Activated effector memory CD4-positive, alpha-beta T cell treated with Interleukin-2 at 50 U/mL for 16 hours (primary cell): ENCODE measurements at regions not wholly inside any gene's neighbourhood (a gene's known extent, or its start where the extent isn't known, plus 50 kb on each side); places are given as distances from the start of the nearest gene placed in this dataset.
"Not testable (repeated sequence)": the region's sequence is repeated elsewhere in the genome, so short reads cannot be mapped to it uniquely, and the experiment has no call there.

Source experiments
- DNase-seq: peaks from one replicate; pipeline ENCODE4 v3.0.0-alpha.2; 2020

DNA sequence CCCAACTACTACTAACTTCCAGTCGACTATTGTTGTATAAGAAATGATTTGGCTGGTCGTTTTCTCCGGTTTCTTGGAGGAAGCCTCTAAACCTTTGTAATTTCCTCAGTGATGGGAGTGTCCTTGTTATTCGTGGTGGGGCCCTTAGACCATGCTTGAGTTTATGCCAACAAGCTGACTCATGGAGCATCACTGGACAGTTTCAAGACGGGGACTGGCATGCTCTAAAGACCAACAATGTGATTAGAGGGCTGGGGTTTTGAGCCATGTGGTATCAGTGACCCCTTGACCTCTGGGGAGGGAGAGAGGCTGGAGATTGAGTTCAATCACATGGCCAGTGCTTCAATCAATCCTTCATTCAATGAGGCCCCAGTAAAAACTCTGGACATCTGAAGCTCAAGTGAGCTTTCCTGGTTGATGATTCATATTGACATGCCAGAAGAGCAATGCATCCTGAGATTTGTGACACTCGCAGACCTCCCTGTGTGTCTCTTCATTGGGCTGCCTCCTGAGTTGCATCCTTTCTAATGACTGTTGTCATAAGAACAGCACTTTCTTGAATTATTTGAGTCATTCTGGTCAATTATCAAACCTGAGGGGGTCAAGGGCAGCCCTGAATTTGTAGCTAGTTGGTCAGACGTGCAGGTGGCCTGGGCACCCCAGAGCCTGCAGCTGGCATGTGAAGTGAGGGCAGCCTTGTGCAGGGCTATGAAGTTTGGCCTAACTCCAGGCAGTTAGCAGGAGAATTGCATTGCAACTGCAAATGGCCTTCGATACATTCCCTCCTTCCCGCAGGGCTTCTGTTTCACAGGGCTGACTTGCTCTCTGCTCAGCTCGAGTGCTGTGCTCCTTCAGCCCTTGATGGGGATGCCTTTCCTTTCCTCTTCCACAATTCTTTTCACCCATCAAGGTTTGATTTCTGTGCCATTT is 246.5 kb downstream of the FGF9 start:
- no peak for DNase-seq

DNA sequence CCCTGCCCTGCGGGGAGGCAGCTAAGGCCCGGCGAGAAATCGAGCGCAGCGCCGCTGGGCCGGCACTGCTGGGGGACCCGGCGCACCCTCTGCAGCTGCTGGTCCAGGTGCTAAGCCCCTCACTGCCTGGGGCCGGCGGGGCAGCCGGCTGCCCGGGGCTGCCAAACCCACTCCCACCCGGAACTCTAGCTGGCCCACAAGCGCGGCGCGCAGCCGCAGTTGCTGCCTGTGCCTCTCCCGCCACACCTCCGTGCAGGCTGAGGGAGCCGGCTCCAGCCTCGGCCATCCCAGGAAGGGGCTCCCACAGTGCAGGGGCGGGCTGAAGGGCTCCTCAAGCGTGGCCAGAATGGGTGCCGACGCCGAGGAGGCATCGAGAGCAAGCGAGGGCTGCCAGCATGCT is 249.9 kb downstream of the FGF9 start:
- not testable (repeated sequence) for DNase-seq

DNA sequence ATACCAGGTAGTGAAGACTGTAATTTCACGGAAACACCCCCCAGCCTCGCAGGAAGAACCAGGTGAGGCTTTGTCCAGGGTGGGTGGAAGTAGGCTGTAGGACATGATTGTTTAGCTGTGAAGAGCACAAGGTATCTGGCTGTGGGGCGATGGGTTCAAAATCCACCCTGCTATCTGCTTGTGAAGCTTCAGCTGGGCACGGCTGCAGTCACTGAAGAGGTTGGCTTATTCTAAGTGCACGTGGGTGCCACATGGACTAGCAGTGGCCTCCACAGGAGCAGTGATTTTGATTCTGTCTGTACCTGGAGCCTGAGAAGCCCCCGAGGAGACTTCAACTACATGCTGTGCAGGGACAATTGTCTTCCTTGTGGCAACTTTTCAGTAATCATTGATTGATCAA is 254.1 kb downstream of the FGF9 start:
- DNase-seq: no peak

DNA sequence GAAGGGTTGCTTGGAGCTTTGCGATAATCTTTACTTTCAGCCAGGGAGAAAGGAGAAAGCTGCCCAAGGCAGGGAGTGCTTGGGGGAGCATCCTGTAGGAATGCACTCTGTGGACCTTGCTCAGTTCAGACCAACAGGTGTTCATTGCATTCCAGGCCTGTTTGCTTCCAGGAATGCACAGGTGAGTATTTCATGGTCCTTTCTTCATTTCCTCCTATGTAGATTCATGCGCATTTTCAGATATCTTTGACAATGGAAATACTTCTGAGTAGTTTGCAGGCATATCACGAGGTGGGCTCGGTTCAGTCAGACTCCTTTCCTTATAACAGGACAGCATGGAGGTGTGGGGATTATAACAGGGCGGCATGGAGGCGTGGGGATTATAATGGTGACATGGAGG is 254.8 kb downstream of the FGF9 start:
- DNase-seq: no peak

DNA sequence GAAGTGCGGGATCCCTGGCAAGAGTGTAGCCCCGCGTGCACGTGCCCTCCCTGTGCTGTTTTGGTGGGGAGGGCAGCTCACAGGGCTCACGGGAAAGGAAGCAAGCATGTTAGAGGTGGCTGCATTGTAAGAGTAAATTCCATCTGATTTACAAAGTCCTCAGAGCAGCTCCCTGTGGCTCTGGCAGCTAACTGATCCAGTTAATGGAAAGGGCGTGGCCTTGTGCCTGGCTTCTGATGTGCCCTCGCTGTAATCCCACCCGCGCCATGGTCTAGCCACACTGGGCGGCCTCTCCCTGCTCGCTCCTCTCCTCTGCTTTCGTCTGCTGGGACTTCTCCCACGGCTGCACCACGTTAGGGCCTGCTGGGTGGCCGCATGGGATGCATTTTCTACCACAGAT is 258.5 kb downstream of the FGF9 start:
- no peak for DNase-seq

DNA sequence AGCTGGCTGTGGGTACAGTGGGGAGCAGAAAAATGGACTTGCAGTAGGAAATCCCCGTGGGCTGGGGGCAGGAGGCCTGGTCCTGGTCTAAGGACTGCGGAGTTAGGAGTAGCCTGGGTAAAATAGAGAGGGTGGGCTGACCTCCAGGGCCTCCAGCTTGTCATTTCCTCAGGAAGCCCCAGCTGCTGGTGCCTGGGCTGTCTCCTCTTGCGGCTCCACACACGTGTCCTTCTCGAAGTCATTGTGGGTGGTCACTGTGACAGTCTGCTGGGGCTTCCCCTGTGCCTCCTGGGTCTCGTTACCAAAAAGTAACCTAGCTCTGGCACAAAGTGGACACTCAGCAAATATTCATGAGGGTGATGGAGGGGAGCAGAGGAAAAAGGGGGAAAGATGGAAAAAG is 259.7 kb downstream of the FGF9 start:
- DNase-seq: no peak

DNA sequence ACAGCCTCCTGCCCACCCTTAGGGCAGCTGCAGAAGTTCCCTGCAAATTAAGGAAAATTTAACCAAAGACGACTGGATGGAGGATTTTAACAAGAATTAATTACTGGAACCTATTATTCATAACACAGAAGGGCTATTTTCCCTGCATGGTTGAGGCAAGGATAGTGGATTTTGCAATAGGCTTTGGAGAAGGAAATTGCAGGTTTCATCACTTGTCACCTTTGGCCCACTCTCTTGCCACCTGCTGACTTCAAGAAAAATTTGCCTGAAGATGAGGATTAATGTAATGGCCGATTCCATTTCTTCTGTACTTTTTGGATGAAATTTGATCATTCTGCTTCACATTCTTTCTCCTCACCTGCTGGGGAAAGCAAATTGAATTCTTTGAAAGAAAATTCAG is 261.7 kb downstream of the FGF9 start:
- DNase-seq: no peak

DNA sequence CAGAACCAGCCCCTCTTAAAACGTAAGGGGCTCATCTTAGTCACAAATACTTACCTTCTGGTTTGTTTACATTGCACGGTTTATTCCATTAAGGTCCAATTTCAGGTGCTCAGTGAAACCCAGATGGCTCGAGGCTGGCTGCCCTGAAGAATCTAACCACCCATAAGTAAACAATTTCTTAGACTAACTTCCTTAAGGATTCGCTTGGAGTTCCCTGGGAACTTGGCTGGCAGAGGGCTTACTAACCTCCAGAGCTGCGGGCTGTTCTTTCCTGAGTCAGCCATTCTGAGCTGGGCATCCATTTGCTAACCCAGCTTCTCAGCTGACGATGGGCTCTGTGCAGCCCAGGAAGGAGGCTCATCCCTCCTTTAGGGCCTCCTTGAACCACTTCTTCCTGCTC is 262.1 kb downstream of the FGF9 start:
- DNase-seq: no peak

DNA sequence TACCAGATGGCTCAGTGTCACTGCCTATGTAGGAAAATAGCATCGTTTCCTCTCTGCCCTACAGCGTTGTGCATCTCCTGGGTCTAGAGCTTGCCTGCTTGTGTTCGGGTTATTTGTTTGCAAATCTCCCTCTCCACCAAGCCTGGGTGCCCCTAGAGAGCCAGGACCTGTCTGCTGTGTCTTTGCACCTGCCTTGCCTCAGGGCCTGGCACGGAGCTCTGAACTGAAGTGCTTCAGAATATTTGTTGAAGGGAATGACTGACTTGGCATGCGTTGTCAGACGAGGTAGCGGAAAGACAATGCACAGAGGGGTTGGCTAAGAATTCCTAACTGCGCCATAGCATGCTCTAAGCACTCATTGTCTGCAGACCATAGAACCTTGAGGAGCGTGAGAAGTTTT is 263.4 kb downstream of the FGF9 start:
- no peak for DNase-seq

DNA sequence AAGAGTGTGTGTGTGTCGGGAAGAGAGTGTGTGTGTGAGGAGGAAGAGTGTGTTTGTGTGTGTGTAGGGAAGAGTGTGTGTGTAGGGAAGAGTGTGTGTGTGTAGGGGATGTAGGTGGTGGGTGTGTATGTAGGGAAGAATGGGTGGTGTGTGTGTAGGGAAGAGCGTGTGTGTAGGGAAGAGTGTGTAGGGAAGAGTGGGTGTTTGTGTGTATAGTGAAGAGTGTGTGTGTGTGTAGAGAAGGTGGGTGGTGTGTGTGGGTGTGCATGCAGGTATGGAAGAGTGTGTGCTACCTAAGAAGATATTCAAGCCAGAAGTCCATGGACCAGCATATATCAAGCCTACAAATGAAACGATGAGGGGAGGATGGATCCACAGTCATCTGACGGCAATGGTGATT is 265.8 kb downstream of the FGF9 start:
- no peak for DNase-seq

DNA sequence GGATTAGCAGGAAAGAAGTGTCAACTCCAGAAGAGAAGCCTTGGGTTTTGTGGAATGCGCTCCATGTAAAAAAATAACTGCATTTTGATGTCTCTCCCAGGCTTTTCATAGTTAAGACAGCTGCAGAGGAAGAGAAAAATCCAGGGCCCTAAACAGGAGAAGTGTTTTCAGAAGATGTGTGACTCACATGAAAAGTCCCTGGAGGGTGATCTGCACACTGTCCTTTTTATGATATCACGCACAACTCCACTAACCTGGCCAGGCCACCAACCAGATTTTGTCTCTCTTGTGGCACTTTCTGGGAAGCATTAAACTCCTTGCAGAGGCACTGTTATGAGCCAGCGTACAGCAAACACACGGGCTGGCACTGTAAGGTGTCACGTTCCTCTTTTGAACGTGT is 267.3 kb downstream of the FGF9 start:
- DNase-seq: no peak

DNA sequence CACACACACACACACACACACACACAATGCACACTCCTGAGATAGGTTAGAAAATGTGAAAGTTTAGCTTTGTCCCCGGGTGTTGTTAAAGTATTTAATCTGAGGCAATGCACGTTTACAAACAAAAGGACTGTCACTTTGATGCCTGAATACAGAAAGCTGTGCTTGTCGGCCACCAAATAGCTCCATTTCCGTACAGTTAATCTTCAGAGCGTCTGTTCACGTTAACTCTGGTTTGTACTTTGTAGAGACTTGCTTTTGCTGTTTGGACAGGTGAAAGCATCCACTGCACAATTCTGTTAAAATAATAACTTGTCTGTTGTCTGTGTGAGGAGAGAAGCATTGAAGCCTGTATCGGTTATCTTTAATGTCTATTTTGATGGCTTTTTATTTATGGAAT is 267.8 kb downstream of the FGF9 start:
- DNase-seq: no peak

DNA sequence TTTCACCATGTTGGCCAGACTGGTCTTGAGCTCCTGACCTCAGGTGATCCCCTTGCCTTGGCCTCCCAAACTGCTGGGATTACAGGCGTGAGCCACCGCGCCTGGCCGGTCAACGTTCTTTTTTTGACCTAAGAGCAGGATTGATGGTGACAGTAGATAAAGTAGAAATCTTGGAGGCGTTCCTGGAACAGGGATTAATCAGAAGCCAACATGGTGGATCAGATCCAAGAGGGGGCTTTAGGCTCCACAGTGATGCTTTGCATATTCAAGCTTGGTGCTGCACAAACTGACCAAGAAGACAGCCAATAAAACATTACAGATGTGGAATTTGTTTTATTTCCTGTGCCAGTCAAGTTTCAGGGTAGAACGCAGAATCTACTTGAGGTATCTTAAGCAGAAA is 271.2 kb downstream of the FGF9 start:
- no peak for DNase-seq

DNA sequence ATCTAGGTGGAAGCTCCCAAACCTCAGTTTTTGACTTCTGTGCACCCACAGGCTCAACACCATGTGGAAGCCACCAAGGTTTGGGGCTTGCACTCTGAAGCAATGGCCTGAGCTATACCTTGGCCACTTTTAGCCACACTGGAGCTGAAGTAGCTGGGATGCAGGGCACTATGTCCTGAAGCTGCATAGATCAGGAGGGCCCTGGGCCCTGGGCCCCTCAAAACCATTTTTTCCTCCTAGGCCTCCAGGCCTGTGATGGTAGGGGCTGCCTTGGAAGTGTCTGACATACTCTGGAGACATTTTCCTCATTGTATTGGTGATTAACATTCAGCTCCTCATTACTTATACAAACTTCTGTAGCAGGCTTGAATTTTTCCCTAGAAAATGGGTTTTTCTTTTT is 273.7 kb downstream of the FGF9 start:
- DNase-seq: no peak

DNA sequence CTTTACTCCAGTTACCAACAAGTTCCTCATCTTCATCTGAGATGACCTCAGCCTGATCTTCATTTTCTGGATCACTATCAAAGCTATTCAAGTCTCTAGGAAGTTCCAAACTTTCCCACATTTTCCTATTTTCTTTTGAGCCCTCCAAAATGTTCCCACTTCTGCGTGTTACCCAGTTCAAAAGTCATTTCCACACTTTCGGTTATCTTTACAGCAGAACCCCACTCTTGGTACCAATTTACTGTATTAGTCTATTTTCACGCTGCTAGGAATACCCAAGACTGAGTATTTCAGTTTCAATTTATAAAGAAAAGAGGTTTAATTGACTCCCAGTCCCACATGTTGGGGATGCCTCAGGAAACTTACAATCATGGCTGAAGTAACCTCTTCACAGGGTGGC is 274.3 kb downstream of the FGF9 start:
- no peak for DNase-seq

DNA sequence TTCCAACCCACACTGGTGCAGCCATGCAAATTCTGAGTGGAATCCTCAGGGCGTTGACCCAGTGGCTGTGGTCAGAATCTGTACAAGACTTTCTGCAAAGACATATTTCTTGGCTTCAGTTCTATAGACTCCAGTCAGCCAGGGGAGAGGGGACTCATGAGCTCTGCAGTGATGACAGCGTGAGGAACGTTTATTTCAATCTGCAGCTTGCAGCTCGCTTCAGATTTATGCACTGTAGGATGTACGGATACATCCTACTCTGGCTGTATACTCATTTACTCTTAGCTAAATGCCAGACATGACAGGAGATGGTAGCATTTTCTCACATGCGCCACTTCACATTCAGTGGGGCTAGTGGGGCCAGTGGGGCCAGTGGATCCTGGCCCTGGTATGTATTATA is 276.1 kb downstream of the FGF9 start:
- no peak for DNase-seq

DNA sequence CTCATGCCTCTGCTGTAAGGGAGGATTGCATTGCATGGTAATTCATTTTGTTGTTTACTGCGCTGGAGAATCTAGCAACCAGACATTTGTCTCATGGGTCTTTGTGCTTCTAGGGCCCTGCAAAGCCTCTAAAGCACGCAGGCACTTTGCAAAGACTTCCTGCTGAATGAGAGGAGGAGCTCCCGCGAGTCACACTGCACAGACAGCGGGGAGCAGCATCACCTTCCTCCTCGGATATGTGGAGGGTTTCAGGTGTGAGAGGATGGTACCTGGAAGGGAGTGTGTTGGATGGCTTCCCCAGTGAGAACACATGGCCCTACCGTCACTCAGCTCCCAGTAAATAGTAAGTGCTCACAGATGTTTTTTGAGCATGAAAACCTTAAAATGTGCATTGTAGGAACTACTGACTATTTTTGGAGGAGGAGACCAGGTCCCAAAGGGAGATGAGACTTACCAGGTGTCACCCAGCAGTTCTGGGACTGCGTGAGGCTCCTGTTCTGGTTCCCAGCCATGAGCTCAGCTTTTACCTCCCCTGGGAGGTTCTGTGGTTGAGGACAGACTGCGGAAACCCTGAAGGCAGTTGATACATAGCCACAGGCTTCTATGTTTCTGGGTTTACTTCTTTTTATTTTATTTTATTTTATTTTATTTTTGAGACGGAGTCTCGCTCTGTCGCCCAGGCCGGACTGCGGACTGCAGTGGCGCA is 278.0 kb downstream of the FGF9 start:
- no peak for DNase-seq

DNA sequence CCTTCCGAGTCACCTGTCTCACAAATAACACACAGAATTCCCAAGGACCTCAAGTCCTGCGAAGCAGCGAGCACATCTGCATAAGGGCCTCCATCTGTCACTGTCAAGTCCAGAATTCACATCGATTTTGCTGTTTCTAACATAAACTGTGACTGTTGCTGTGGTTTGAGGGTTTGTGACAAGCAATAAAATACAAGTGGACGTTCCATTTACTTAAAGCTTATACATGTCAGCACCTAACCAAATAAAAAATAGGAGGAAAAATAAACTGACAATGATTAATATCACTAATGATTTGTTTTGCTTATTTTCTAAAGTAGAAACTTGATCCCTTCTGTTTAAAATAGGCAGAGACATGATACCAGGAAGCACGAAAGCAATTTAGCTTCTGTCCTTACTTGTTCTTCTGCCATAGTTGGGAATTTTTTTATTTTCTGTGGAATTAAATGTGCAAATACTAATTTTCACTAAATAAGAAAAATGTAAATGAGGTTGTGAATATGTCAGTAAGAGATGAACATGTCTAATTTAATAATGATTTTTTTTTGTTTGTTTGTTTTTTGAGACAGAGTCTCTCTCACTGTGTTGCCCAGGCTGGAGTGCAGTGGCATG is 279.1 kb downstream of the FGF9 start:
- DNase-seq: no peak

DNA sequence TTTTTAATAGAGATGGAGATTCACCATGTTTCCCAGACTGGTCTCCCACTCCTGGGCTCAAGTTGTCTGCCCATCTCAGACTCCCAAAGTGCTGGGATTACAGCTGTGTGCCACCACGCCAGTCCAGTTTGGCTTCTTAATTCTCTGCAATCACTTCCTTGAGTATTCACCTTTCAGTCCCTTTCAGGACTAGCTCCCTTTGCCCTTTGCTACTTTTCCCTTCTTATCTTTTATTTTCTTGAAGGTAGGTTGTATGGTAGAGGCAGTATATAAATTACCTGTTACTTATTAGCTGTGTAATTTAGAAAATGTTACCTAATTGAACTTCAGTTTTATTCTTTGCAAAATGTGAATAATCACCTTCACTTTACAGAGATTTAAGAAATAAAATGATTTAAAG is 285.8 kb downstream of the FGF9 start:
- no peak for DNase-seq

DNA sequence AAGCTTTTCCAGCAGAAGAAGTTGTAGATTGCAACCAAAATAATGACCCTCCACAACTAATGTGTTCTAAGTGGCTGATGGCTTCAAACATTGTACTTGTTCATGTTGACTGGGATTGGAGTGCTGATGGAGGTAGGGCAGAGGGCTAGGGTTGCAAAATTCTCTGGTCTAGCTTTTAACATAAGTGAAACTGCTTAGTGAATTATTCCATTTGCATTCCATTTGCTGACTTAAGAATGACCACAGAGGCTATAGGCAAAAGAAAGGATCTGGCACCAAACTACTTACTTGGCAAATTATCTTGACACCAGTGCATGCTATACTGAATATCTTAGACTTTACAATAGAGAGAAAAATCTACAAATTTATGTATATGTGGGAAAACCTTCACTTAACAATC is 287.0 kb downstream of the FGF9 start:
- DNase-seq: no peak

DNA sequence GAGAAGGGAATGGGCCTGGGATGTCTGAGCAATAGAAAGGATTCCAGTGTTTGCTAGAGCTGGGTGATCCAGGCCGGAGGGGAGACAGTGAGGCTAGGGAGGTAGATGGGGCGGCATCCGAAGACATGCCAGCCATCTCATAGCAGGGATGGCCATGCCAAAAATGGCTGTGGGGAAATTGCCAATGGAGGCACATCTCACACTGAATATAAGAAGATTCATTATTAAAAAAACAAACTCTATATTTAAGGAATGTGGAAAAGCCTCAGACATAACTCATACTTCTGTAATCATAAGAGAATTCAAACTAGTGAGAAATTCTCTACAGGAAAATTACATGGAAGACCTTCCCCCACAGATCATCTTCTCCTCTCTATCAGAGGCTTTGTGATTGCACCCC is 289.2 kb downstream of the FGF9 start:
- no peak for DNase-seq

DNA sequence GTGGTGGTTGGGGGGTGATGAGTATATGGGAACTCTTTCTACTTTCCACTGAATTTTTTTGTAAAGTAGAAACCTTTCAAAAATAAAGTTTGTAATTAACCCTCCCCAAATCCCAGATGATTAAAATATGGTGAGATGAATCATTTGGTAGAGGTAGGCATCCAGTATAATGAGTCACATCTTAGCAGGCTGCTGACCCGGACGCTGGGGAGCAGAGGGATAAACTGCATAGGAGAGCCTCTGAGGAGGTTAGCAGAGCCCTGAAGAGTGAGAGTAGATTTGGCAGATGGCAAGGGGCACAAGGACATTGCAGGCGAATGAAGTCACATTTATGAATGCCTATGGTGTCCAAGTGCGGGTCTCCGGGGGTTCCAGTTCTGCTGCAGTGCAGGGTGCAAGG is 293.8 kb downstream of the FGF9 start:
- DNase-seq: no peak

DNA sequence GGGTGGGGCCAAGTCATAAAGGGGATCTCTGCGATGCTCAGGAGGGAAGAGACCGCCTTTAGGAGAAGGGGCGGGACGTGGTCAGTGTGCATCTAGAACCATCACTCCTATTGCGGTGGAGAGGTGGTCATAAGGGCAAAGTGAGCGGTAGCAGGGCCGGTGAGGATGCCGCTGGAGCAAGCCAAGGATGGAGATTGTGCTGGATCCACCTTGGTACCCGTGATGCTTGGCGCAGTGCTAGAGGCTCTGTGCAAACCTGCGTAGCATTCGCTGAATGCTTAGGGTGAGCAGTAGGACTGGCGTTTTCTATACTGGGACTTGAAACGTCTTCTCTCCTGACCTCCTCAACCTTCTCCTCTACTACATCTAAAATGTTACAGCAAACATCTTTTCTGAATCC is 294.2 kb downstream of the FGF9 start:
- no peak for DNase-seq

DNA sequence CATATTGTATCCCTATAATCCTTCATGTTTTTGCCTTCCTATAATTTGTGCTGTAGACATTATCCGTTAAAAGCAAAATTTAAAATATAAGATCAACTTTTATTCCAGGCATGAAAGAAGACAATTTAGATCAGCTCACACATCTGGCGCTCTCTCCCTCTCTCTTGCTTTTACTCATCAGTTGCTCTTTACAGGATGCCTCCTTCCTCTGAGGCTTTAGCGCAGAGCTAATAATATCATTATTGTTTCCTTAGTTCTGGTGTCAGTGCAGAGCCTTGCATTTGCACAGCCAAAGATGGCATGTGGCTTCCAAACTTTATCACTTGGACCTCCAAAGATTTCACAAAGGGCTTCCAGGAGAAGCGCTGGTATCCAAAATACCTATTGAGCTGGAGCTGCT is 295.1 kb downstream of the FGF9 start:
- DNase-seq: no peak
